HG02970 (cell line): ENCODE measurements at regions not wholly inside any gene's neighbourhood (a gene's known extent, or its start where the extent isn't known, plus 50 kb on each side); places are given as distances from the start of the nearest gene placed in this dataset.

Experiments used
- ATAC-seq: cut with Tn5 transposase; IDR thresholded peaks from one replicate; pipeline ENCODE4 v1.9.1; 2021; ENCODE audit warnings: mild to moderate bottlenecking, moderate library complexity, moderate number of reproducible peaks; ENCODE audit not compliant: unreplicated experiment, low FRiP score

- no peak for ATAC-seq
These were observed 461.3 kb upstream of the NAALADL2 start for GRCh38 chr3:174397848-174398247.

GRCh38 chr3:174398761-174399160 lies 460.4 kb upstream of the NAALADL2 start:
- no peak for ATAC-seq

GRCh38 chr3:174403831-174404230 lies 455.3 kb upstream of the NAALADL2 start:
- no peak for ATAC-seq

GRCh38 chr3:174408310-174408709 lies 450.8 kb upstream of the NAALADL2 start:
- no peak for ATAC-seq

GRCh38 chr3:174409086-174409743 lies 449.9 kb upstream of the NAALADL2 start:
- ATAC-seq = no peak

- no peak for ATAC-seq
These were observed 445.8 kb upstream of the NAALADL2 start for GRCh38 chr3:174413062-174413912.

- ATAC-seq = no peak
These were observed 444.2 kb upstream of the NAALADL2 start for GRCh38 chr3:174414902-174415301.

GRCh38 chr3:174417573-174417972 lies 441.6 kb upstream of the NAALADL2 start:
- ATAC-seq = no peak

GRCh38 chr3:174419216-174419615 lies 439.9 kb upstream of the NAALADL2 start:
- ATAC-seq = no peak

GRCh38 chr3:174423936-174424335 lies 435.2 kb upstream of the NAALADL2 start:
- no peak for ATAC-seq

- no peak for ATAC-seq
These were observed 434.5 kb upstream of the NAALADL2 start for GRCh38 chr3:174424656-174425055.

- ATAC-seq = no peak
These were observed 433.7 kb upstream of the NAALADL2 start for GRCh38 chr3:174425422-174425821.

GRCh38 chr3:174430986-174431385 lies 428.1 kb upstream of the NAALADL2 start:
- no peak for ATAC-seq

- ATAC-seq = no peak
These were observed 427.4 kb upstream of the NAALADL2 start for GRCh38 chr3:174431717-174432116.

GRCh38 chr3:174436367-174436766 lies 422.8 kb upstream of the NAALADL2 start:
- no peak for ATAC-seq

GRCh38 chr3:174438501-174439145 lies 420.5 kb upstream of the NAALADL2 start:
- ATAC-seq = no peak

GRCh38 chr3:174439331-174440252 lies 419.5 kb upstream of the NAALADL2 start:
- no peak for ATAC-seq

- ATAC-seq = no peak
These were observed 418.9 kb upstream of the NAALADL2 start for GRCh38 chr3:174440253-174440701.

- peak; percentile 71 for ATAC-seq
These were observed 418.2 kb upstream of the NAALADL2 start for GRCh38 chr3:174440741-174441587.
